Activated CD4-positive, alpha-beta T cell treated with anti-CD3 and anti-CD28 coated beads for 48 hours (primary cell): ENCODE measurements at regions not wholly inside any gene's neighbourhood (a gene's known extent, or its start where the extent isn't known, plus 50 kb on each side); places are given as distances from the start of the nearest gene placed in this dataset.

Source experiments
- DNase-seq: peaks from one replicate; pipeline ENCODE4 v3.0.0-alpha.2; 2020

DNA sequence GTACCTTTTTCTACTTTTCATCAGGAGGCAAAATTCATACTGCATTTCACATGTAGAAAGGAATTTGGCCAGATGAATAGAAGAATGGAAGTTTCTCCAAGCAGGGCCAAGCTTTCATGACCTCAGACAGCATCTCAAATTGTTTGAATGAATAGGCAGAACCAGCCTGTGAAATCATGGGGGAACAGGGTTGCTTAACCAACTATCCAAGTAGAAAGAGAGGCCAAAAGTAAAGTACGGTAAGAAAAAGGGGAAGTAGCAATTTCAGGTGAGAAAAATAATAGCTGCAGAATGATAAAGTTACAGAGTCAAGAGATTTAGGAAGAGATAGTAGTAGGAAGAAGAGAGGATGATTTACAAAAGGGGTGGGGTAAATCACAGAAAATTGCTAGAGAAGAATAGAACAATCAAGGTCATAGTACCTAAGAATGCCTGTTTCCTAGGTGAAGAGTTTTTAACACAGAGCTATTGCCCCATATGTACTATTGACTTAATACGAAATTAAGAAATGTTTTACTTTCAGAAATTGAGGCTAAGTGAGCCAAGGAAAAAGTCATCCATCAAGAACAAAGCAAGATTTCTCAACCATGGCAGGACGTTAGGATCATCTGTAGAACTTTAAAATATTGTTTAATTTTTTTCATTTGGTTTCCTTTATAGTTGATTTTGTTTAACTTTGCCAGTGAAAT, 177.1 kb upstream of the TET2 start:
- DNase-seq: no peak

DNA sequence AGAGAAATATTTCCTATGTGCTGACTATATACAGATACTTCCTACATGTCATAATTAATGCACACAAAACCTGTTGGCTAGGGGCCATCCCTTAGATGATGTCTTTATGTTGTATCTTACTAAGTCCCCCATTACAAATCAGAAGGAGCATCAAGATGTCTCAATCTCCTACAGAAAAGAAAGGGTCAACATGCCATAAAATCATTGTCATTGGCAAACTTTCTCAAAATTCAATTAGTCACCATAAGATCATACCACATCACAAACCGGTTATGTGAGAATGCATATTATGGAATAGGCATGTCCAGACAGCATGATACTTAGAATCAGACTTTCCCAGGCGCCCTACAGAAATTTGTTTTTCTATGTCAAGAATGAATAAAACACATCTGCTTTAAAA, 175.2 kb upstream of the TET2 start:
- no peak for DNase-seq

DNA sequence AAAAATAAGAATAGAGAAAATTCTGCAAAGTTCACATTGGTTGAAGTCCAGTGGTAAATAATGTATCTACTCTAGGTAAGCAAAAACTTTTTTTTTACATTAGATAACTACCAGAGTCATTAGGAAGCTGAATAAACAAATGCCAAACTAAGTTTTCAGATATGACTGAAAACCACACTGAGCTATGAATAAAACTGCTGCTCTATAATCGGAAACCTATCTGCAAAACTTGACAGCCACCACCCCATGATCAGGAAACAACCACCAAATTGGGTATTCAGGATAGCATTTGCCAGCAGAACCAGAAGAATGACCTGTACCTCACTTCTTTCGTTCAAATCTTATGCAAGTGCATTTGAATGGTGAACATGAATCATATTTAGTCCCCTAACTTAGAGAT, 173.0 kb upstream of the TET2 start:
- no peak for DNase-seq

DNA sequence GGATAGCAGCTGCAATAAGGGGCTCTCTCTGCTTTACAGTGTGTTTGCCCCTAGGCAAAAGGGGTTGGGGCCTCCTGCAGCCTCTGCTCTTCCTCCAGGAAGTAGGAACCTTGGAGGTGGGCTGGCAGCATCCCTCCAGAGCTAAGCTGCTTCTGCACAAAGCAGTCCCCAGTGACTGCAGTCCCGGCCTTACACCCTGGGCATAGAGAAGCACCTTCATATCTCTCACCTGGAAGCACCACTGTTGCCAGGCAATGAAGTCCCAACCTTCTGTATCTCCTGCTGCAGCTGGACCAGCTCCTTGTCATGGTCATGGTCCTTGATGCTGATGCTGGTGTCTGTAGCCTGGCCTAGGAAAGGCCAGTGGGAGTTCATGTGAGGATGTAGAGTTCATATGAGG, 171.1 kb upstream of the TET2 start:
- DNase-seq: no peak

DNA sequence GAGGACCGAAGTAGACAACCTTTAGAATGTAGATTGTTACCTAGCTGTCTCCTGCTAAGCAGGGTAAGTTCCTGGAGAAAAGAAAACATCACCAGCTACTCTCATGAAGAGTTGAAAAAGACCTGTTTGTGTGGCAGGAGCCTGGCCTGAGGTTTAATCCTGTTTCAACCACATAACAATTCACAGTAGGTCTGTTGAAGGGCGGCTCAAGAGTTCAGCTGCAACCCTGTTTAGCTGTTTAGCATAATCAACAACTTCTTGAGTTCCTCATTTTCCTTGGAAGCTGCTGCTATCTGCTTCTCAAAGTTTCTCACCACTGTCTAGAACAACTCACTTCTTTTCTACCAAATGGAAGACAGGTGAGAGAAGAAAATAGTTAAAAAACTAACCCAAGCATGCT, 170.4 kb upstream of the TET2 start:
- DNase-seq: no peak

DNA sequence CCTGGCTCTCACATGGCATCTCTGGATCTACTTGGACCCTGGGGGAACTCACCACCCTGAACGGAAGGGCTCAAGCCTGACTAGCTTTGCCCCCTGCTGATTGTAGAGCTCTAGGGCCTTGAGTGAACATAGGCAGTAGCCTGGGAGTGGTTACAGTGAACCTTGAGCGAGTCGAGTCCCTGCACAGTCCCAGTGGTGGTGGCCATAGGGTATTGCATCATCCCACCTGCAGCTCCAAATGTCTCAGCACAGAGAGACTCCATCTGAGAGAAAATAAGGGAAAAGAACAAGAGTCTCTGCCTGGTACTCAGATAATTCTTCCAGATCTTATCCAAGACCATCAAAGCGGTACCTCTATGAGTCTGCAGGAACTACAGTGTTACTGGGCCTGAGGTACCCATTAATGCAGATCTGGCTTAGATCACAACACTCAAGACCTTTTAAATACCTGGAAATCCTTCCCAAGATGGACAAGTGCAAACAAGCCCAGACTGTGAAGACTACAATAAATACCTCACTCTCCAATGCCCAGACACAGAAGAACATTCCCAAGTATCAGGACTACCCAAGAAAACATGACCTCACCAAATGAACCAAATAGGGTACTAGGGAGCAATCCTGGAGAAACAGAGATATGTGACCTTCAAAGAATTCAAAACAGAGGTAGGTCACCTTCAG, 167.5 kb upstream of the TET2 start:
- no peak for DNase-seq

DNA sequence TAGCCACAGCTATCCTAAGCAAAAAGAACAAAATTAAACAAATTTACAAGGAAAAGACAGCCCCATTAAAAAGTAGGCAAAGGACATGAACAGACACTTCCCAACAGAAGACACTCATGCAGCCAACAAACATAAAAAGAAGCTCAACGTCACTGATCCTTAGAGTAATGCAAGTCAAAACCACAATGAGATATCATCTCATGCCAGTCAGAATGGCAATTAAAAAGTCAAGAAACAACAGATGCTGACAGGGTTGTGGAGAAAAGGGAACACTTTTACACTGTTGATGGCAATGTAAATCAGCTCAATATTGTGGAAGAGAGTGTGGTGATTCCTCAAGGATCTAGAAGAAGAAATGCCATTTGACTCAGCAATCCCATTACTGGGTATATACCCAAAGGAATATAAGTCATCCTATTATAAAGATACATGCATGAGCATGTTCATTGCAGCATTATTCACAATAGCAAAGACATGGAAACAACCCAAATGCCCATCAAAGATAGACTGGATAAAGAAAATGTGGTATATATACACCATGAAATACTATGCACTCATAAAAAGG, 163.0 kb upstream of the TET2 start:
- DNase-seq: no peak

DNA sequence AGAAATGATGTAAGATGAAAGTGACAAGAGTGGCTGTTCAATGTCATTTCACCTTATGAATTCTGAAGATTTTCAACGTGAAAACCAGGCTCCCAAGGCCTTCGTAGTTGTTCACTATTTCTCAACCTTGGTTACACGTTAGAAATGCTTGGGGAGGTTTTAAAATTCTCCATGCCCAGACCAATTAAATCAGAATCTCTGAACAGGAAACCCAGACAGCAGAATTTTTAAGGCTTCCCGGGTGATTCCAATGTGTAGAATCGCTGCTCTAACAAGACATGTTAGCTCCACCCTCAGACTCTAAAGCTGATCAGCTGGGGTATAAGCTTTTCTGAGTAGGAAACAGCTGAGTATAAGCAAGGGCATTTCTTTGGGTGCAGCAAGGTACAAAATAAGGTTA, 160.4 kb upstream of the TET2 start:
- DNase-seq: no peak

DNA sequence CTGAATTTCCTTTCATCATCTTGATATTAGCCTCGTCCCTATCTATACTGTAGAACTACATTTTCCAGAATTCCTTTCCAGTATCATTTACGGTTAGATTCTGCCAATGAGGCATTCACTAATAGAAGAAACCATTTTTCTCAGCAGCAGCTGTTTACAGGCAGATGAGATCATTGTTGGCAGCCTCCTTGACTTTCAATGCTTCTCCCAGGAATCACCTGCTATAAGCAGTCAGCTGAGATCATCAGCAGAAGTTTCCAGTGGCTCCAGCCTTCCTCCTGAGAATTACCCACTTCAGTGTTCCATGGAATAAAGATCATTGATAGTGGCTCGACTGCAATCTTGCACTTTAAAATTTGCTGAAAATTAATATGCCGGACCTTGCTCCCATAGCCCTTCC, 157.3 kb upstream of the TET2 start:
- DNase-seq: no peak

DNA sequence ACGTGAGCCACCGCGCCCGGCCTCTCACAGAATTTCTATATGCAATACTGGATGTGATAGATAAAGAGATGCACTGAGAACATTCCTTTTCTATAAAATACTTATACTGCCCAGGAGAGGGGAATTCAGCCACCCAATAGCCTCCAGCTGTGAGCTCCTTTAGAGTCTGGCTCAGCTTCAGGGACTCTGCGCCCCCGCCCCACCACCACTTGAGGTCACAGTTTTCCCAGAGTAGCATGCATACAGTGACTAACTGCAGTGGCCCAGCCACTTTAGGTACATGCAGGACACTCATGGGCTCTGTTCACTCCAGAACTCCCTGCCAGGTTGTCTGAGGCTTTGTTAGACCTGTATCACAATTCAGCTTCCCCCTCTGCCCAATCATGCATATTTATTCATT, 144.4 kb upstream of the TET2 start:
- DNase-seq: no peak

DNA sequence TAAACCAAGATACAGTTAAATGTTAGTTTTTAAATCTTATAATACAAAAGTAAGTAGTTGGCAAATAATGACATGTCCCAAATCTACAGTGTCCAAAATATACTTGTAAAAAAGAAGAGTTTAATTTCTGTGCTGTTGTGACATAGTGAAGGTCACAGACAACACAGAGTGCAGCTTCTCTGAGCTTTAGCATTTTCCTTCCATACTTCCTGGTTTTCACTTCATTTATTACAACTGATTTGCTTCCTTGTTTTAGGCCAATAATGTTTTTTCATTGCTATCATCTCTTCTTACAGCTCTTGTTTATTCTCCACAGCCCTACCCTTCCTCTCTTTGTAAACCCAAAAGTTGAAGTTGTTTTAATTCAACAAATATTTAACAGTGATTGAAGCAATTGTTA, 132.4 kb upstream of the TET2 start:
- DNase-seq: no peak

DNA sequence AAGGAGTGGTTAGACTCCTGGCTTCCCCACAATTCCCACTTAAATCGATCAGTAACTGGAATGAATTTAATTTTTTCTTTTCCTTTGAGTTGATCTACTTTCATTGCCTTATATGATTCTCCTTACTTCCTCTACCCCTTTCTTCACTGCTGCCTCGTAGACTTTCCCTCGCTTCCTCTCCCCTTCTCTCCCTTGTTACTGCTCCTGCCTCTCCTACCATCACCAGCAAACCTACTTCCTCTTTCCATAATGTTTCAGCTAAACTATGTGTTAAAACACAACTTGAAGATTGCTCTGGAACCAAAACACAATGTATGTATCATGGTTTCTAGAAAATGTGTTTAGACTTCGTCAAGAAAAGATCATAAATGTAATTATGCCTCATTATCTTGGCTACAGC, 132.0 kb upstream of the TET2 start:
- no peak for DNase-seq

DNA sequence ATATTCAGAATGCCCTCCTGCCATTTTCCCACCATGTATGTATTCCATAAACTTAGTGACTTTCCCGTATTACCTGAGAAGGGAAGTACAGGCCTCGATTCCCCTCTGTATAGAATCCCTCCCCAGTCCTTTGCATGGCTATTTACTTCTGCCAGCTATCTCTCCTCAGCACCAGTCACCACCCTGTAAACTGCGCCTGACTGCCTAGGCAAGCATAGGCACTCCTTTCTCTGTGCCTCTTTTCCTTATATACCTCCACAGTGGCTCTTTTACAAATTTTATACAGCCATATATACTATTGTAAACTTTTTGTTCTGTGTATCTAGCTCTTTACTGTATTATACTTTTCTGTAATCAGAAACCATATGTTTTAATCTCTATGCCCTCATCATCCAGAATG, 130.9 kb upstream of the TET2 start:
- DNase-seq: no peak

DNA sequence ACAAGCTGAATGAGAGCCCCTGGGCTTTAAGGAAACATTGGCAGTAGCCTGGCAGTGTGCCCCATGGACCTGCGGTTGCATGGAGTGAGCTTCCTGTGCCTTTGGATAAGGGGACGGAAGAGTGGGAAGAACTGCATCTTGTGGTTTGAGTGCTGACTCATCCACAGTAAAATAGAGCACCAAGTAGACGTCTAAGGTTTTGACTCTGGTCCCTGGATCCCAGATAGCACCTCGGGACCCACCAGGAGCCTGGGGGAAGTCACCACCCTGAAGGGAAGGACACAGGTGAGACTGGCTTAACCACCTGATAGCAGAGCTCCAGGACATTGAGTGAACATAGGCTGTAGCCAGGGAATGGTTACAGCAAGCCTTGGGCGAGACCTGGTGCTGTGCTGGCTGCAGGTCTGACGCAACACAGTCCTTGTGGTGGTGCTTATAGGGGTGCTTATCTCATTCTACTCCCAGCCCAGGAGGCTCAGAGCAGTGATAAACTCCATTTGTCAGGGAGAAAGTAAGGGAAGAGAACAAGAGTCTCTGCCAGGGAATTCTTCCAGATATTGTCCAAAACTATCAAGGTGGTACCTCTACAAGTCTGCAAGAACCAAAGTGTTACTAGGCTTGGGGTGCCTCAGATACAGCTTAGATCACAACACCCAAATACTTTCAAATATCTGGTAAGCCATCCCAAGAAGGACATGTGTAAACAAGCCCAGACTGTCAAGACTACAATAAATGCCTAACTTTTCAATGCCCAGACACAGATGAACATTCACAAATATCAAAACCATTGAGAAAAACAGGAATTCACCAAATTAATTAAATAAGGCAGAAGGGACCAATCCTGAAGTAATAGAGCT, 123.6 kb upstream of the TET2 start:
- no peak for DNase-seq

DNA sequence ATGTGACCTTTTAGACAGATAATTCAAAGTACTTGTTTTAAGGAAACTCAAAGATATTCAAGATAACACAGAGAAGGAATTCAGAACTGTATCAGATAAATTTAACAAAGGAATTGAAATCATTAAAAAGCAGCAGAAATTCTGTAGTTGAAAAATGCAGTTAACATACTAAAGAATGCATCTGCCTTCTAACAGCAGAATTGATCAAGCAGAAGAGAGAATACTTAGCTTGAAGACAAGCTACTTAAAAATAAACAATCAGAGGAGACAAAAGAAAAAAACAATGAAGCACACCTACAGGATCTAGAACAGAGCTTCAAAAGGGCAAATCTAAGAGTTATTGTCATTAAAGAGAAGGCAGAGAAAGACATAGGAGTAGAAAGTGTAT, 123.0 kb upstream of the TET2 start:
- no peak for DNase-seq

DNA sequence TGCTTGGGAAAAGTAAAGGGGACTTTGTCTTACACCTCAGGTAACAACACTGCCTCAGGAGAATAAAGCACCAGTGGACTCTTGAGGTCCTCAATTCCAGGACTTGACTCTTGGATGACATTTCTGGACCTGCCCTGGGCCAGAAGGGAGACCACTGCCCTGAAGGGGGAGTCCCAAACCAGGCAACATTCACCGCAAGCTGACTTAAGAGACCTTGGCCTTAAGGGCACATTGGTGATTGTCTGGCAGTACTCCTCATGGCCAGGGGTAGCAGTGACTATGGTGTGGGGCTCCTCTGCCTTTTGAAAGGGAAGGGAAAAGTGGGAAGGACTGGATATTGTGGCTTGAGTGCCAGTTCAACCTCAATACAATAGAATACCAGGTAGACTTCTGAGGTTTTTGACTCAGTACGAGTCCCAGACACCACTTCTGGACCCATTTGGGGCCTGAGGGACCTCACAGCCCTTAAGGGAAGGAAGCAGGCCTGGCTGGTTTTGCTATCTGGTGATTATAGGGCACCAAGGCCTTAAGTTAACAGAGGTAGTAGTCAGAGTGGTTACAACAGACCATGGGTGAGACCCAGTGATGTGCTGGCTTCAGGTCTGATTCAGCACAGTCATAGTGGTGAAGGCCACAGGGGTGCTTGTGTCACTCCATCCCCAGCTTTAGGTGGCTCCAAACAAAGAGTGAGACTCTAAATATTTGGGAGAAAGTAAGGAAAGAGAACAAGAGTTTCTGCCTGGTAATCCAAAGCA, 121.2 kb upstream of the TET2 start:
- no peak for DNase-seq

DNA sequence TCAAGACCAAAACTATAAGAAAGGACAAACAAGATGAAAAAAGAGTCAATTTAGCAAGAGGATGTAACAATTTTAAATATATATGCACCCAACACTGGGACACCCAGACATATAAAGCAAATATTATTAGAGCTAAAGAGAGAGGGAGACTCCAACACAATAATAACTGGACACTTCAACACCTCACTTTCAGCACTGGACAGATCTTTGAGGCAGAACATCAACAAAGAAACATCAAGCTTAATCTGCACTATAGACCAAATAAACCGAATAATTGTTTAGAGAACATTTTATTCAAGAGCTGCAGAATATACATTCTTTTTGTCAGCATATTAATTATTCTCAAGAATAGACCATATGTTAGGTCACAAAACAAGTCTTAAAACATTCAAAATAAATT, 109.7 kb upstream of the TET2 start:
- DNase-seq: no peak

DNA sequence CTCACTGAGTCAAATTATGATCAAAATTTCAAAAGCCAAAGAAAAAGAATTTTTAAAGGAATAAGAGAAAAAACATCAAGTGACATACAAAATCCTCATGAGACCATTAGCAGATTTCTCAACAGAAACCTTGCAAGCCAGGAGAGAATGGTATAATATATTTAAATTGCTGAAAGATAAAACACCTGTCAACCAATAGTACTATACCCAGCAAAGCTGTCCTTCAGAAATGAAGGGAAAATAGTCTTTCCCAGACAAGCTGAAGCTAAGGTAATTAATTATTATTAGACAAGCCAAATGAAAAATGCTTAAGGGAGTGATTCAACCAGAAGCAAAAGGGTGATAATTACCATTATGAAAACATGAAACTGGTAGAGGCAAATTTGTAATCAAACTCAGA, 104.2 kb upstream of the TET2 start:
- no peak for DNase-seq

DNA sequence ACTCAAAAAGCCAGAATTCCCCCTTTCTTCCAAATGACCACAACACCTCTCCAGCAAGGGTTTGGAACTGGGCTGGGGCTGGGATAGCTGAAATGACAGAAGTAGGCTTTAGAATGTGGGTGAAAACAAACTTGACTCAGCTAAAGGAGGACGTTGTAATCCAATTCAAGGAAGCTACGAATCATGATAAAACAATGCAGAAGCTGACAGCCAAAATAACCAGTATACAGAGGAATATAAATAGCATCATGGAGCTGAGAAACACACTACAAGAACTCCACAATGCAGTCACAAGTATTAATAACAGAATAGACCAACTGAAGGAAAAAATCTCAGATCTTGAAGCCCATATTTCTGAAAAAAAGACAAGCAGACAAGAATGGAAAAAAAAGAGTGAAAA, 95.8 kb upstream of the TET2 start:
- DNase-seq: no peak

DNA sequence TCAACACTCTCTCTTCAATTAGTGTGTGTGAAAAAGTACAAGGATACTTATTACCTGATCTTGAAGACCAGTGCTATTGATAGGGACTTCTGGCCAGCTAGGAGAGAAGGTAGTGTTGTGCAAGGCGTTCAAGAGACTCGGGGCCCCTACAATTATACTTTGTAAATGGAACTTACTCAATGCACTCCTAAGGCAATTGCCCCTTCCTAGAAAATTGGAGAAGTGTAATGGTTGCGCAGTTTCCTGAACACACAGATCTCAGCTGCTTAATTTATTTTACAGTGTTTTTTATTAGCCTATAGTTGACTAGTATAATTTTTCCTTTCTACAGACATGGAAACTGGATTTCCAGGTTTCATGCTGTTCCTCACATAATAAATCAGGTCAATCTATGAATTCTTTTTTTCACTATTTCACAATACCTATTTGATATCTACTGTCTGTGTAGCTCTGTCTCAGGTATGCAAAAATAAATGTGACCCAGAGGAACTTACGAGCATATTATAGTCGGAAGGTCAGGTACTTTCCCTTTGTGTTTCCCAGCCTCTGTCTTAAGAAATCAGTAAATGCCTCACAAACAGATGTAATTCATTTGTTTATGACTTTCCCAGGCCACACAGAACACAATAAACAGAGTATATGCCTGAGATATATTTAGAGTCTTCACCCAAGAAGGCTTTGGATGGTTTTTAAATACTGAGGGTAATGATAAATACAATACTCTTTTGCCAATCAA, 89.1 kb upstream of the TET2 start:
- no peak for DNase-seq

DNA sequence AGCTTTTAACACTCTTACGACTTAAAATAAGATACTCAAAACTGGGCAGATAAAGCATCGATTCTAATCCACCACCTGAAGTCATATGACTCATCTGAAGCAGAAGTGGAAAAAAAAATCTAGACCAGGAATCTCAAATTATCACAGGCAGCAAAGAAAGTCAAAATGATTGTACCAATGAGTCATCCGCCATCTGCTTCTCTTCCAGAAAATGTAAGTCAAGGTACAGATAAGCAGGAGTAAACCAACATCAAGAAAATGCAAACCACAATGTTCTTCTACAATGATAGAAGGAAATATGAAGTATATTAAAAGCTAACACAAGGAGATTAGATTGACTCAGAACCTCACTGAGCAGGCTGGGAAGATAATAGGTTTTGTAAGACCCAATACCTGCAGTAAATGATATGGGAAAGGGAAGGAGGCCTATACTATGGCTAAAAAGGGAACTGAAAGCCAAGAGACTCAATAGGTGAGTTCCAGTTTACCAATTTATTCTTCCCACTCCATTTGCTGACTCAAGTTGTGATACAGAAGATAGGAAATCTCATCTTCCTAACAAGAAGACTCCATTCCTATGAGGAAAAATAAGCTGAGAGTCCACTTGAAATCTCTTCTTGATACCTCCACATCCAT, 88.4 kb upstream of the TET2 start:
- no peak for DNase-seq

DNA sequence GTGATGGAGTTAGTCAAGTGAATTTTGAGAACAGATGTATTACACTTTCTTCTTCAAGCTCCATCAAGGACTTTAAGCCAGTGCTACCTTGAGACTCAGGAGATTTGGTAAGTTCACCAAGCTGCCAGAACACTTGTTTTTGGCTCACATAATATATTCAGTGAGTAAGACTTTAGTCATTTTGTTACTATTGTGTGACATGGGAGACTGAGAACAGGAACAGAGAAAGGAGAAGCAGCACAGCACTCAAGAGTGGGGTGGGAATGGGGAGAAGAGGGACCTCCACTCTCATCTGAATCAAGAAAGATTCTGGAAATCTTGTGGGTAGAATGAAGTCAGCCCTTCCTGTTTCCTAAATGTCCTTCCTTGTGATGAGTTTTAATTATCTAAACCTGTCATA, 87.3 kb upstream of the TET2 start:
- DNase-seq: peak; percentile 12
